Caco-2 (cell line): ENCODE measurements at regions not wholly inside any gene's neighbourhood (a gene's known extent, or its start where the extent isn't known, plus 50 kb on each side); places are given as distances from the start of the nearest gene placed in this dataset.

ENCODE experiments used
- BruUV-seq: library from RNA; stranded (reverse); fragments of 400-500 nt; replicated peaks from 2 replicates; lab custom pipeline; 2021; lab: Mats Ljungman, UMichigan
- CTCF ChIA-PET: fragments of 300-600 bp; sonication (Branson Sonifier 250); formaldehyde crosslinking; loops from one replicate; lab custom pipeline; 2022; ENCODE audit warnings: antibody characterized with exemption; lab: Charles Lee
- POLR2A ChIA-PET: fragments of 300-600 bp; sonication (Branson Sonifier 250); formaldehyde crosslinking; loops from one replicate; lab custom pipeline; 2022; ENCODE audit warnings: antibody characterized with exemption; lab: Charles Lee
- DNase-seq, 2 experiments: peaks; one replicate each; pipeline versions ENCODE4 v3.0.0 to v3.0.0-alpha.2; 2020 to 2022
- H3K27me3 ChIP-seq: replicated peaks from 2 replicates; pipeline ENCODE4 v1.6.0; 2011; ENCODE audit warnings: low read length; ENCODE audit not compliant: control insufficient read depth, insufficient read depth
- H3K36me3 ChIP-seq: 2 replicates; pipeline ENCODE4 v1.5.1; 2011; ENCODE audit warnings: low read length; ENCODE audit not compliant: control insufficient read depth, insufficient read depth
- H3K4me1 ChIP-seq: fragments of 250-450 bp; sonication (Bioruptor Pico); 2 replicates; pipeline ENCODE4 v1.5.1; 2020; ENCODE audit warnings: mild to moderate bottlenecking
- H3K4me3 ChIP-seq: 2 replicates; pipeline ENCODE4 v1.5.1; 2011; ENCODE audit warnings: low read depth, mild to moderate bottlenecking, control low read depth, low read length
- H3K9me3 ChIP-seq: fragments of 250-450 bp; sonication (Bioruptor Pico); 2 replicates; pipeline ENCODE4 v1.5.1; 2020; ENCODE audit warnings: mild to moderate bottlenecking, moderate library complexity
- H3K27ac Mint-ChIP-seq: one replicate; pipeline ENCODE4 v1.8.0; 2022; ENCODE audit warnings: mixed read lengths; ENCODE audit not compliant: unreplicated experiment
- H3K27me3 Mint-ChIP-seq: one replicate; pipeline ENCODE4 v1.8.0; 2022; ENCODE audit warnings: mixed read lengths; ENCODE audit not compliant: insufficient read depth, unreplicated experiment
- H3K36me3 Mint-ChIP-seq: one replicate; pipeline ENCODE4 v1.8.0; 2022; ENCODE audit warnings: mild to moderate bottlenecking, mixed read lengths; ENCODE audit not compliant: insufficient read depth, unreplicated experiment
- H3K4me1 Mint-ChIP-seq: one replicate; pipeline ENCODE4 v1.8.0; 2022; ENCODE audit warnings: low read depth, mixed read lengths; ENCODE audit not compliant: unreplicated experiment
- H3K4me3 Mint-ChIP-seq: one replicate; pipeline ENCODE4 v1.8.0; 2022; ENCODE audit warnings: mild to moderate bottlenecking, moderate library complexity, mixed read lengths; ENCODE audit not compliant: unreplicated experiment
- H3K9me3 Mint-ChIP-seq: one replicate; pipeline ENCODE4 v1.8.0; 2022; ENCODE audit warnings: mixed read lengths; ENCODE audit not compliant: unreplicated experiment
- CTCF ChIP-seq, 2 experiments: fragments of 200-600 bp in 1 of 2; IDR thresholded peaks; 1 replicate in 1 of 2; 2 replicates in 1 of 2; pipeline versions ENCODE4 v1.5.1 to v1.8.0; 2011 to 2022; ENCODE audit warnings: antibody characterized with exemption in 1 of 2, control low read depth in 1 of 2, inconsistent platforms in 1 of 2, low read depth in 1 of 2, low read length in 1 of 2, mild to moderate bottlenecking in 1 of 2, moderate library complexity in 1 of 2; ENCODE audit not compliant: insufficient read depth in 1 of 2, severe bottlenecking in 1 of 2, unreplicated experiment in 1 of 2
- intact Hi-C: fragments of 100-400 bp; cut with micrococcal nuclease; formaldehyde crosslinking; loops from one replicate; pipeline ENCODE4 v1.10.0; 2022; ENCODE audit not compliant: unreplicated experiment

- Mint-ChIP-seq H3K4me3 (no peak overlapping the region), H3K27ac (no peak overlapping the region), H3K27me3 (peaks cover 3% of the 10 kb centered on the region), H3K9me3 (no peaks in the 10 kb centered on the region), H3K36me3 (no peaks in the 10 kb centered on the region), H3K4me1 (no peaks in the 10 kb centered on the region)
- Histone ChIP-seq H3K36me3 (no peaks in the 10 kb centered on the region), H3K9me3 (no peaks in the 10 kb centered on the region), H3K4me3 (no peak overlapping the region), H3K4me1 (no peaks in the 10 kb centered on the region), H3K27me3 (no peaks in the 10 kb centered on the region; the same call in 1 of the 2 replicates)
- intact Hi-C loops: no loop called here
- no peak for DNase-seq
- CTCF ChIA-PET: no interaction called here
- TF ChIP-seq CTCF (IDR thresholded peaks at IDR 0.05; ENCODE audit: insufficient read depth in 1 of 2, low read depth in 1 of 2, low read length in 1 of 2, severe bottlenecking in 1 of 2, unreplicated experiment in 1 of 2): no peak
- no TSS peak for BruUV-seq
- POLR2A ChIA-PET: no interaction called here
Measured at GRCh38 chr7:93011351-93012294, 106.2 kb downstream of the SAMD9 start.

DNA sequence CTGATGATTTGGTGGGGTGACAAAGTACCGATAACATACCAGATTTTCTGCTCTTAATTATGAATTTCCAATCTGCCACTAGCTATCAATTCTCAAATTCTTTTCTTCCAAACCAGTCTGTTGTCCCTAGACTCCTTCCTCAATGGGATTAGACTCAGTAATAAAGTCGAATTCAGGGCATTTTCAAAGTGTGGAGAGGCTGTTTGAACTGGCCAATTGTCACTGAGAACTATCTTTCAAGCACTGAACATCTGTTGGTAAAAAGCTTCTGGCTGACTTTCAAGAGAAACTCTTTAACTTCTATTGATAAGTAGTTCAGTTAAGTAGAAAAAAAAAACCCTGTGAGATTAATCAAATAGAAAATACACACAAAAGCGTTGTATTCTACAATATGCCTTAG, 108.9 kb downstream of the SAMD9 start:
- Histone ChIP-seq H3K36me3 (no peaks in the 10 kb centered on the region), H3K4me3 (no peak overlapping the region), H3K9me3 (no peaks in the 10 kb centered on the region), H3K4me1 (no peaks in the 10 kb centered on the region), H3K27me3 (no peaks in the 10 kb centered on the region; the same call in none of the 2 replicates)
- Mint-ChIP-seq H3K27ac (no peak overlapping the region), H3K4me1 (no peaks in the 10 kb centered on the region), H3K36me3 (no peaks in the 10 kb centered on the region), H3K4me3 (no peak overlapping the region), H3K27me3 (peaks cover 3% of the 10 kb centered on the region), H3K9me3 (no peaks in the 10 kb centered on the region)
- DNase-seq: no peak
- POLR2A ChIA-PET: no interaction called here
- no peak for TF ChIP-seq CTCF (IDR thresholded peaks at IDR 0.05; ENCODE audit: insufficient read depth in 1 of 2, low read depth in 1 of 2, low read length in 1 of 2, severe bottlenecking in 1 of 2, unreplicated experiment in 1 of 2)
- CTCF ChIA-PET: no interaction called here
- intact Hi-C loops: no loop called here
- BruUV-seq: no TSS peak

GRCh38 chr7:93006480-93007095, 111.2 kb downstream of the SAMD9 start:
- H3K9me3 ChIP-seq: peaks cover 6% of the 10 kb centered on the region; the same call in 1 of the 2 replicates
- Mint-ChIP-seq H3K9me3 (no peaks in the 10 kb centered on the region), H3K4me1 (no peaks in the 10 kb centered on the region), H3K27ac (no peak overlapping the region), H3K27me3 (peaks cover 3% of the 10 kb centered on the region), H3K36me3 (no peaks in the 10 kb centered on the region), H3K4me3 (no peak overlapping the region)
- intact Hi-C loops: no loop called here
- TF ChIP-seq CTCF (IDR thresholded peaks at IDR 0.05; ENCODE audit: insufficient read depth in 1 of 2, low read depth in 1 of 2, low read length in 1 of 2, severe bottlenecking in 1 of 2, unreplicated experiment in 1 of 2): no peak
- no peak overlapping the region for H3K4me3 ChIP-seq
- no peaks in the 10 kb centered on the region for H3K36me3 ChIP-seq
- ChIA-PET POLR2A (no interaction called here), CTCF (interaction anchor here (0.9 kb wide), 1 partner anchor 26 kb away, joined by 3 read pairs; no protein-coding TSS in a partner anchor)
- DNase-seq: no peak
- no peaks in the 10 kb centered on the region; the same call in none of the 2 replicates for H3K27me3 ChIP-seq
- BruUV-seq: no TSS peak
- no peaks in the 10 kb centered on the region for H3K4me1 ChIP-seq
